ENCODE measurements at regions not wholly inside any gene's neighbourhood (a gene's known extent, or its start where the extent isn't known, plus 50 kb on each side); places are given as distances from the start of the nearest gene placed in this dataset.

DNA sequence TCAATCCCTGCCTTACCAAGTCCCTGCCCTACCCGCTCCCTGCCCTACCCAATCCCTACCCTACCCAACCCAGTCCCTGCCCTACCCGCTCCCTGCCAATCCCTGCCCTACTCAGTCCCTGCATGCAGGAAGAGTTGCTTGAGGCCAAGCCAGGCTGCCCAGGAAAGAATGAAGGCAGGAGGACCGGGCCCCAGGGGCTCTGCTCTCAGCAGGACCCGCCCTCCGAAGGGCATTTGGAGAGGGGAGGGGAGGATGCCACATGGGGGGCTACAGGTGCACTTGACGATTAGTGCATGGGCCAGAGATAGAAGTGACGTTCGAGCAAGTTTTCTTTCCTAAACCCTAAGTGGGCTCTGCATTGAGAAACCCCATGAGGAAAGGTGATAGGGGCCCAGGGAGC is 581.2 kb downstream of the TBC1D22A start:
- peaks cover 3 to 20% of the 10 kb centered on the region in 2 donors for H3K27me3 Mint-ChIP-seq
- Histone ChIP-seq H3K9me3 (ENCODE audit: low read length) (no peaks in the 10 kb centered on the region), H3K27ac (ENCODE audit: low read depth, low read length) (no peak overlapping the region), H3K27me3 (ENCODE audit: insufficient read depth, low read length, poor library complexity, severe bottlenecking) (no peaks in the 10 kb centered on the region), H3K4me3 (ENCODE audit: low read length) (no peak overlapping the region), H3K4me1 (ENCODE audit: insufficient read depth, low read length) (no peaks in the 10 kb centered on the region), H3K36me3 (ENCODE audit: insufficient read depth, low read length) (no peaks in the 10 kb centered on the region)
- peaks cover 0 to 12% (median 2%) of the 10 kb centered on the region in 5 donors for H3K9me3 Mint-ChIP-seq
- no peak for DNase-seq
- ChIA-PET CTCF (no interaction called here), POLR2A (no interaction called here)
- no peak overlapping the region for H3K4me3 Mint-ChIP-seq
- no peaks in the 10 kb centered on the region for H3K4me1 Mint-ChIP-seq
- H3K36me3 Mint-ChIP-seq = peaks cover 0 to 4% (median 0%) of the 10 kb centered on the region in 3 donors
- no peak overlapping the region for H3K27ac Mint-ChIP-seq

GRCh38 chr22:47342446-47342845 is 580.0 kb downstream of the TBC1D22A start:
- Histone ChIP-seq H3K4me1 (ENCODE audit: insufficient read depth, low read length) (no peaks in the 10 kb centered on the region), H3K4me3 (ENCODE audit: low read length) (no peak overlapping the region), H3K9me3 (ENCODE audit: low read length) (no peaks in the 10 kb centered on the region), H3K27me3 (ENCODE audit: insufficient read depth, low read length, poor library complexity, severe bottlenecking) (no peaks in the 10 kb centered on the region), H3K27ac (ENCODE audit: low read depth, low read length) (no peak overlapping the region), H3K36me3 (ENCODE audit: insufficient read depth, low read length) (no peaks in the 10 kb centered on the region)
- no peak overlapping the region for H3K4me3 Mint-ChIP-seq
- peaks cover 0 to under 1% (median 0%) of the 10 kb centered on the region in 3 donors for H3K4me1 Mint-ChIP-seq
- CTCF ChIA-PET = no interaction called here
- DNase-seq = no peak
- H3K27me3 Mint-ChIP-seq = peaks cover 3 to 20% of the 10 kb centered on the region in 2 donors
- no peak overlapping the region for H3K27ac Mint-ChIP-seq
- peaks cover 0 to 4% (median 0%) of the 10 kb centered on the region in 3 donors for H3K36me3 Mint-ChIP-seq
- peaks cover 0 to 14% (median 2%) of the 10 kb centered on the region in 5 donors for H3K9me3 Mint-ChIP-seq
- POLR2A ChIA-PET = no interaction called here

- Histone ChIP-seq H3K4me1 (ENCODE audit: insufficient read depth, low read length) (no peaks in the 10 kb centered on the region), H3K27ac (ENCODE audit: low read depth, low read length) (no peak overlapping the region), H3K27me3 (ENCODE audit: insufficient read depth, low read length, poor library complexity, severe bottlenecking) (no peaks in the 10 kb centered on the region), H3K9me3 (ENCODE audit: low read length) (no peaks in the 10 kb centered on the region), H3K4me3 (ENCODE audit: low read length) (no peak overlapping the region), H3K36me3 (ENCODE audit: insufficient read depth, low read length) (no peaks in the 10 kb centered on the region)
- peaks cover 0 to 11% (median 2%) of the 10 kb centered on the region in 5 donors for H3K9me3 Mint-ChIP-seq
- H3K36me3 Mint-ChIP-seq = peaks cover 0 to 4% (median 0%) of the 10 kb centered on the region in 3 donors
- CTCF ChIA-PET = no interaction called here
- no peak for DNase-seq
- no peak overlapping the region for H3K4me3 Mint-ChIP-seq
- H3K27ac Mint-ChIP-seq = no peak overlapping the region
- peaks cover 0 to 3% (median 0%) of the 10 kb centered on the region in 3 donors for H3K4me1 Mint-ChIP-seq
- peaks cover 3 to 20% of the 10 kb centered on the region in 2 donors for H3K27me3 Mint-ChIP-seq
- POLR2A ChIA-PET = no interaction called here
Measured at GRCh38 chr22:47341464-47341863, 579.0 kb downstream of the TBC1D22A start.

DNA sequence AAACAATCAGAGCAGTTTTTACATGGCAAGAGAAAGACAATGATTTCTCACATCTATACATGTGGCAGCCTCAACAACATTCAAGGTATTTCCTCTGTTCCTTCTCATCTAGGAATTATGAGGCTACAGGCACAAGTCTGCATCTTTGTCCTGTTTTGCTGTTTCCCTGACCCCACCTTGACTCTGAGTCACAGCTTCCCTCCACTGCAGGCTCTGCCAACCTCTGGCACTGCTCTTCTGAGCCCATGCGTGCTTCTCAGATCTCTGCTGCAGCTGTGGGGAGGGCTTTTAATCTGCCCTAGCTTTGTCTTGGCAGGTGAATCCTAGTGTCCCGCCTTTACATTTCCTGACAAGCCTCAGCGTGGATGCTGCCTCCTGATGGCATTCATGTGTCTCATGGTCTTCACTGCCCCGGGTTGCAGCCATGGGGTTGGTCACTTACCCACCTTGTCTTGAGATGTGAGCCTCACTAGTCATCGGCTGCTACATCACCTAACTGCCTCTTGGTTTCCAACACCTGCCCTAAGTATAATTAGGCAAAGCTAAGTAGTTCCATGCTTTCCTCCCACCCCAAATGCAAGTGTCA is 578.5 kb downstream of the TBC1D22A start:
- H3K4me1 Mint-ChIP-seq = peaks cover 0 to 3% (median 0%) of the 10 kb centered on the region in 3 donors
- H3K27me3 Mint-ChIP-seq = peaks cover 3 to 20% of the 10 kb centered on the region in 2 donors
- CTCF ChIA-PET = no interaction called here

DNA sequence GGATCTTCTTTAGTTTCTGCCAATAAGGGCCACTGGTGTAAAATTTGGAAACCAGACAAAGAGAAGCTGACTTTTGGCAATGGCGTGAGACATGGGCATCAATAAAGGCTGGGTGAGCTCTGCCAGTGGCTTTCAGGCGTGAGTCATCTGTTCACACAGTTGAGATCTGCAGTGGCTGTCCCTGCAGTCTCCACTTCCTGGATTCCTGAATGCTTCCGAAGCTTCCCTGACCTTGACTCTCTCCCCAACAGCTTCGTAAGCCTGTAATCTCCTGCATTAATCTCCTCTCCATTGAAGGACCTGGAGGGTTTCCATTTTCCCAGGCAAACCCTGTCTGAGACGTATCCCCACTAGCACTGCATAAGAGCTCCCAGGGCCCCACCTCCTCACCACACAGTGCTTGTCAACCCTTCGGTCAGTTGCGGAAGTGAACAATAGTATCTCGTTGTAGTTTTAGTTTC is 574.7 kb downstream of the TBC1D22A start:
- H3K9me3 ChIP-seq (ENCODE audit: low read length) = no peaks in the 10 kb centered on the region
- H3K4me3 Mint-ChIP-seq = peak overlapping the region in 5 of 7 donors; percentile 27 to 72 (median 64)
- peak overlapping the region in 3 of 8 donors; percentile 43 to 82 (median 64) for H3K27ac Mint-ChIP-seq
- peaks cover 0 to 4% (median 2%) of the 10 kb centered on the region in 3 donors for H3K36me3 Mint-ChIP-seq
- H3K36me3 ChIP-seq (ENCODE audit: insufficient read depth, low read length) = no peaks in the 10 kb centered on the region
- DNase-seq = no peak
- no peak overlapping the region for H3K4me3 ChIP-seq (ENCODE audit: low read length)
- ChIA-PET POLR2A (no interaction called here), CTCF (no interaction called here)
- no peaks in the 10 kb centered on the region for H3K27me3 ChIP-seq (ENCODE audit: insufficient read depth, low read length, poor library complexity, severe bottlenecking)
- peaks cover 0 to 8% (median 3%) of the 10 kb centered on the region in 5 donors for H3K9me3 Mint-ChIP-seq
- peaks cover 2 to 18% of the 10 kb centered on the region in 2 donors for H3K27me3 Mint-ChIP-seq
- no peaks in the 10 kb centered on the region for H3K4me1 ChIP-seq (ENCODE audit: insufficient read depth, low read length)
- H3K27ac ChIP-seq (ENCODE audit: low read depth, low read length) = no peak overlapping the region
- peaks cover 0 to 3% (median 0%) of the 10 kb centered on the region in 3 donors for H3K4me1 Mint-ChIP-seq

More for the DNA sequence above, 578.5 kb downstream of the TBC1D22A start:
- Histone ChIP-seq H3K27me3 (ENCODE audit: insufficient read depth, low read length, poor library complexity, severe bottlenecking) (no peaks in the 10 kb centered on the region), H3K4me1 (ENCODE audit: insufficient read depth, low read length) (no peaks in the 10 kb centered on the region), H3K36me3 (ENCODE audit: insufficient read depth, low read length) (no peaks in the 10 kb centered on the region), H3K4me3 (ENCODE audit: low read length) (no peak overlapping the region), H3K27ac (ENCODE audit: low read depth, low read length) (no peak overlapping the region), H3K9me3 (ENCODE audit: low read length) (no peaks in the 10 kb centered on the region)
- DNase-seq = no peak
- Mint-ChIP-seq H3K27ac (no peak overlapping the region), H3K36me3 (peaks cover 0 to 4% (median 2%) of the 10 kb centered on the region in 3 donors), H3K9me3 (peaks cover 0 to 11% (median 4%) of the 10 kb centered on the region in 5 donors), H3K4me3 (no peak overlapping the region)
- POLR2A ChIA-PET = no interaction called here

GRCh38 chr22:47335958-47336357 is 573.5 kb downstream of the TBC1D22A start:
- H3K9me3 Mint-ChIP-seq = peaks cover 0 to 5% (median 3%) of the 10 kb centered on the region in 5 donors
- H3K36me3 Mint-ChIP-seq = peaks cover 0 to 4% (median 2%) of the 10 kb centered on the region in 3 donors
- no peak for DNase-seq
- Histone ChIP-seq H3K36me3 (ENCODE audit: insufficient read depth, low read length) (no peaks in the 10 kb centered on the region), H3K27ac (ENCODE audit: low read depth, low read length) (no peak overlapping the region), H3K27me3 (ENCODE audit: insufficient read depth, low read length, poor library complexity, severe bottlenecking) (no peaks in the 10 kb centered on the region), H3K4me1 (ENCODE audit: insufficient read depth, low read length) (no peaks in the 10 kb centered on the region), H3K9me3 (ENCODE audit: low read length) (no peaks in the 10 kb centered on the region), H3K4me3 (ENCODE audit: low read length) (no peak overlapping the region)
- peaks cover 0 to 3% (median 0%) of the 10 kb centered on the region in 3 donors for H3K4me1 Mint-ChIP-seq
- ChIA-PET CTCF (no interaction called here), POLR2A (no interaction called here)
- H3K27ac Mint-ChIP-seq = peak overlapping the region in 1 of 8 donors; percentile 21
- H3K27me3 Mint-ChIP-seq = peaks cover 2 to 13% of the 10 kb centered on the region in 2 donors
- no peak overlapping the region for H3K4me3 Mint-ChIP-seq

- ChIA-PET POLR2A (no interaction called here), CTCF (no interaction called here)
- Histone ChIP-seq H3K9me3 (ENCODE audit: low read length) (no peaks in the 10 kb centered on the region), H3K27me3 (ENCODE audit: insufficient read depth, low read length, poor library complexity, severe bottlenecking) (no peaks in the 10 kb centered on the region), H3K4me1 (ENCODE audit: insufficient read depth, low read length) (no peaks in the 10 kb centered on the region), H3K27ac (ENCODE audit: low read depth, low read length) (no peak overlapping the region), H3K4me3 (ENCODE audit: low read length) (no peak overlapping the region), H3K36me3 (ENCODE audit: insufficient read depth, low read length) (no peaks in the 10 kb centered on the region)
- Mint-ChIP-seq H3K4me1 (peaks cover 0 to 3% (median 0%) of the 10 kb centered on the region in 3 donors), H3K27ac (no peak overlapping the region), H3K9me3 (peaks cover 0 to 5% (median 3%) of the 10 kb centered on the region in 5 donors), H3K4me3 (no peak overlapping the region), H3K27me3 (peaks cover 2 to 9% of the 10 kb centered on the region in 2 donors), H3K36me3 (peaks cover 0 to 4% (median 2%) of the 10 kb centered on the region in 3 donors)
- DNase-seq = no peak
Measured at GRCh38 chr22:47335460-47335859, 573.0 kb downstream of the TBC1D22A start.

GRCh38 chr22:47334601-47335000 is 572.2 kb downstream of the TBC1D22A start:
- Histone ChIP-seq H3K36me3 (ENCODE audit: insufficient read depth, low read length) (no peaks in the 10 kb centered on the region), H3K27me3 (ENCODE audit: insufficient read depth, low read length, poor library complexity, severe bottlenecking) (no peaks in the 10 kb centered on the region), H3K4me1 (ENCODE audit: insufficient read depth, low read length) (no peaks in the 10 kb centered on the region), H3K27ac (ENCODE audit: low read depth, low read length) (no peak overlapping the region), H3K9me3 (ENCODE audit: low read length) (no peaks in the 10 kb centered on the region), H3K4me3 (ENCODE audit: low read length) (no peak overlapping the region)
- H3K9me3 Mint-ChIP-seq = peaks cover 0 to 5% (median 3%) of the 10 kb centered on the region in 5 donors
- H3K36me3 Mint-ChIP-seq = peaks cover 0 to 4% (median 2%) of the 10 kb centered on the region in 3 donors
- peaks cover 2 to 15% of the 10 kb centered on the region in 2 donors for H3K27me3 Mint-ChIP-seq
- ChIA-PET POLR2A (no interaction called here), CTCF (no interaction called here)
- H3K27ac Mint-ChIP-seq = no peak overlapping the region
- no peak overlapping the region for H3K4me3 Mint-ChIP-seq
- peaks cover 0 to 3% (median 0%) of the 10 kb centered on the region in 3 donors for H3K4me1 Mint-ChIP-seq
- DNase-seq = no peak

Data from CD8-positive, alpha-beta memory T cell (primary cell).